OCI-LY7 (cell line): ENCODE measurements at regions not wholly inside any gene's neighbourhood (a gene's known extent, or its start where the extent isn't known, plus 50 kb on each side); places are given as distances from the start of the nearest gene placed in this dataset.

Experiments
- BruUV-seq: library from RNA; stranded (reverse); fragments of 400-500 nt; replicated peaks from 2 replicates; lab custom pipeline; 2021; lab: Mats Ljungman, UMichigan
- CTCF ChIA-PET: fragments of 300-600 bp; sonication (Branson Sonifier 250); formaldehyde crosslinking; loops from one replicate; lab custom pipeline; 2022; ENCODE audit warnings: antibody characterized with exemption; ENCODE audit not compliant: unreplicated experiment; lab: Charles Lee
- POLR2A ChIA-PET: fragments of 300-600 bp; sonication (Branson Sonifier 250); formaldehyde crosslinking; loops from one replicate; lab custom pipeline; 2022; ENCODE audit warnings: antibody characterized with exemption; lab: Charles Lee
- DNase-seq: peaks from one replicate; pipeline ENCODE4 v3.0.0-alpha.2; 2015; ENCODE audit warnings: low spot score
- H2AFZ ChIP-seq: fragments of 200-600 bp; sonication (generic), shearing (Covaris generic); 2 replicates; pipeline ENCODE4 v1.6.1; 2014; ENCODE audit warnings: mild to moderate bottlenecking, antibody characterized with exemption, low read length, moderate library complexity
- H3K27ac ChIP-seq: fragments of 200-600 bp; sonication (generic); 2 replicates; pipeline ENCODE4 v1.5.1; 2014; ENCODE audit warnings: mixed run types, low read depth, mild to moderate bottlenecking, moderate library complexity, low read length, inconsistent platforms; ENCODE audit not compliant: poor library complexity, severe bottlenecking
- H3K36me3 ChIP-seq: fragments of 200-600 bp; sonication (generic); 2 replicates; pipeline ENCODE4 v1.6.1; 2014; ENCODE audit warnings: mild to moderate bottlenecking, antibody characterized with exemption, low read length, moderate library complexity, mixed read lengths; ENCODE audit not compliant: insufficient read depth
- H3K4me1 ChIP-seq: fragments of 200-600 bp; sonication (generic); 2 replicates; pipeline ENCODE4 v1.5.1; 2014; ENCODE audit warnings: mild to moderate bottlenecking, low read length; ENCODE audit not compliant: insufficient read depth, poor library complexity, severe bottlenecking
- H3K4me2 ChIP-seq: fragments of 200-600 bp; sonication (generic); 2 replicates; pipeline ENCODE4 v1.6.1; 2014; ENCODE audit warnings: mild to moderate bottlenecking, low read length
- H3K4me3 ChIP-seq: fragments of 200-600 bp; sonication (generic); 2 replicates; pipeline ENCODE4 v1.5.1; 2014; ENCODE audit warnings: mild to moderate bottlenecking, low read depth, low read length; ENCODE audit not compliant: poor library complexity, severe bottlenecking
- H3K79me2 ChIP-seq: fragments of 200-600 bp; sonication (generic); 2 replicates; pipeline ENCODE4 v1.6.1; 2016; ENCODE audit warnings: low read depth, mild to moderate bottlenecking, low read length, moderate library complexity, mixed read lengths; ENCODE audit not compliant: insufficient read depth
- H3K9me2 ChIP-seq: fragments of 200-600 bp; sonication (generic); 2 replicates; pipeline ENCODE4 v1.6.1; 2016; ENCODE audit warnings: mild to moderate bottlenecking, low read length, mixed read lengths; ENCODE audit not compliant: insufficient read depth
- H3K9me3 ChIP-seq: fragments of 200-600 bp; sonication (generic); 2 replicates; pipeline ENCODE4 v1.6.1; 2014; ENCODE audit warnings: mild to moderate bottlenecking, mixed run types, low read length, mixed read lengths
- H4K20me1 ChIP-seq: fragments of 200-600 bp; sonication (generic); 2 replicates; pipeline ENCODE4 v1.6.1; 2014; ENCODE audit warnings: mild to moderate bottlenecking, antibody characterized with exemption, low read length, moderate library complexity, mixed read lengths; ENCODE audit not compliant: insufficient read depth
- CTCF ChIP-seq: fragments of 200-600 bp; sonication (generic); conservative IDR thresholded peaks from 2 replicates; pipeline ENCODE4 v1.5.1; 2014; ENCODE audit warnings: mild to moderate bottlenecking, antibody characterized with exemption, low read length, moderate library complexity, mixed read lengths
- EZH2phosphoT487 ChIP-seq: fragments of 200-600 bp; sonication (generic); IDR thresholded peaks from 2 replicates; pipeline ENCODE4 v1.6.1; 2018; ENCODE audit warnings: low read depth, borderline replicate concordance, mild to moderate bottlenecking, mixed run types, antibody characterized with exemption, low read length, moderate library complexity, mixed read lengths
- intact Hi-C: fragments of 100-400 bp; cut with micrococcal nuclease; formaldehyde crosslinking; loops from one replicate; pipeline ENCODE4 v1.10.0; 2022; ENCODE audit not compliant: unreplicated experiment

- no peak for DNase-seq
- no peak overlapping the region for H2AFZ ChIP-seq
- H3K36me3 ChIP-seq, result no peaks in the 10 kb centered on the region
- no peak overlapping the region for H3K4me3 ChIP-seq
- no peak overlapping the region for H3K4me2 ChIP-seq
- BruUV-seq, result no TSS peak
- TF ChIP-seq EZH2phosphoT487, result no peak
- no peak for TF ChIP-seq CTCF
- no peaks in the 10 kb centered on the region for H3K4me1 ChIP-seq
- H3K9me3 ChIP-seq, result no peaks in the 10 kb centered on the region
- ChIA-PET CTCF (no interaction called here), POLR2A (interaction anchor here (0.7 kb wide), 1 partner anchor 1248 kb away, joined by 3 read pairs; no protein-coding TSS in a partner anchor)
- H3K9me2 ChIP-seq, result no peaks in the 10 kb centered on the region
- no peaks in the 10 kb centered on the region for H3K79me2 ChIP-seq
- H4K20me1 ChIP-seq, result no peaks in the 10 kb centered on the region
- H3K27ac ChIP-seq, result no peak overlapping the region
- intact Hi-C loops, result no loop called here
Observed at GRCh38 chrX:69036674-69037573, 128.3 kb downstream of the PJA1 start.

- ChIA-PET POLR2A (no interaction called here), CTCF (no interaction called here)
- no peak for DNase-seq
- no peaks in the 10 kb centered on the region for H3K79me2 ChIP-seq
- H3K9me2 ChIP-seq, result no peaks in the 10 kb centered on the region
- H3K4me2 ChIP-seq, result no peak overlapping the region
- TF ChIP-seq CTCF (no peak), EZH2phosphoT487 (no peak)
- no peaks in the 10 kb centered on the region for H3K9me3 ChIP-seq
- no peaks in the 10 kb centered on the region for H3K36me3 ChIP-seq
- intact Hi-C loops, result no loop called here
- no peak overlapping the region for H3K4me3 ChIP-seq
- no peaks in the 10 kb centered on the region for H4K20me1 ChIP-seq
- H3K27ac ChIP-seq, result no peak overlapping the region
- no peak overlapping the region for H2AFZ ChIP-seq
- no peaks in the 10 kb centered on the region for H3K4me1 ChIP-seq
- no TSS peak for BruUV-seq
Observed at GRCh38 chrX:69034451-69034850, 130.8 kb downstream of the PJA1 start.

GRCh38 chrX:69033936-69034335 is 131.3 kb downstream of the PJA1 start:
- Histone ChIP-seq H3K27ac (no peak overlapping the region), H3K4me3 (no peak overlapping the region), H3K9me3 (no peaks in the 10 kb centered on the region), H3K4me1 (no peaks in the 10 kb centered on the region), H3K36me3 (no peaks in the 10 kb centered on the region), H4K20me1 (no peaks in the 10 kb centered on the region), H3K4me2 (no peak overlapping the region), H2AFZ (no peak overlapping the region), H3K9me2 (no peaks in the 10 kb centered on the region), H3K79me2 (no peaks in the 10 kb centered on the region)
- intact Hi-C loops, result no loop called here
- no TSS peak for BruUV-seq
- DNase-seq, result no peak
- CTCF ChIA-PET, result no interaction called here
- POLR2A ChIA-PET, result no interaction called here
- no peak for TF ChIP-seq CTCF
- no peak for TF ChIP-seq EZH2phosphoT487
